Glutamatergic neuron (in vitro differentiated cells): ENCODE measurements at regions not wholly inside any gene's neighbourhood (a gene's known extent, or its start where the extent isn't known, plus 50 kb on each side); places are given as distances from the start of the nearest gene placed in this dataset.

ENCODE experiments used
- DNase-seq: peaks from one replicate; pipeline ENCODE4 v3.0.0; 2022
- H3K27ac Mint-ChIP-seq: one replicate; pipeline ENCODE4 v1.8.0; 2020; ENCODE audit warnings: mild to moderate bottlenecking, mixed read lengths, inconsistent platforms; ENCODE audit not compliant: unreplicated experiment
- H3K27me3 Mint-ChIP-seq: one replicate; pipeline ENCODE4 v1.8.0; 2020; ENCODE audit warnings: mild to moderate bottlenecking, moderate library complexity, mixed read lengths, inconsistent platforms; ENCODE audit not compliant: unreplicated experiment
- H3K36me3 Mint-ChIP-seq: one replicate; pipeline ENCODE4 v1.8.0; 2020; ENCODE audit warnings: mild to moderate bottlenecking, mixed read lengths, inconsistent platforms; ENCODE audit not compliant: unreplicated experiment
- H3K4me1 Mint-ChIP-seq: one replicate; pipeline ENCODE4 v1.8.0; 2020; ENCODE audit warnings: mild to moderate bottlenecking, low read depth, mixed read lengths, inconsistent platforms; ENCODE audit not compliant: unreplicated experiment
- H3K4me3 Mint-ChIP-seq: one replicate; pipeline ENCODE4 v1.8.0; 2020; ENCODE audit warnings: mild to moderate bottlenecking, mixed read lengths, inconsistent platforms; ENCODE audit not compliant: unreplicated experiment
- H3K9me3 Mint-ChIP-seq: one replicate; pipeline ENCODE4 v1.8.0; 2020; ENCODE audit warnings: mild to moderate bottlenecking, moderate library complexity, mixed read lengths, inconsistent platforms; ENCODE audit not compliant: unreplicated experiment
- CTCF ChIP-seq: fragments of 200-600 bp; sonication (generic); IDR thresholded peaks from one replicate; pipeline ENCODE4 v1.5.0; 2021; ENCODE audit not compliant: partially characterized antibody, unreplicated experiment

GRCh38 chr18:46264255-46264654, 160.1 kb downstream of the HAUS1 start:
- Mint-ChIP-seq H3K4me3 (no peak overlapping the region), H3K27me3 (no peaks in the 10 kb centered on the region), H3K27ac (no peak overlapping the region), H3K9me3 (no peaks in the 10 kb centered on the region), H3K36me3 (no peaks in the 10 kb centered on the region), H3K4me1 (no peaks in the 10 kb centered on the region)
- DNase-seq, result no peak
- TF ChIP-seq CTCF, result no peak

DNA sequence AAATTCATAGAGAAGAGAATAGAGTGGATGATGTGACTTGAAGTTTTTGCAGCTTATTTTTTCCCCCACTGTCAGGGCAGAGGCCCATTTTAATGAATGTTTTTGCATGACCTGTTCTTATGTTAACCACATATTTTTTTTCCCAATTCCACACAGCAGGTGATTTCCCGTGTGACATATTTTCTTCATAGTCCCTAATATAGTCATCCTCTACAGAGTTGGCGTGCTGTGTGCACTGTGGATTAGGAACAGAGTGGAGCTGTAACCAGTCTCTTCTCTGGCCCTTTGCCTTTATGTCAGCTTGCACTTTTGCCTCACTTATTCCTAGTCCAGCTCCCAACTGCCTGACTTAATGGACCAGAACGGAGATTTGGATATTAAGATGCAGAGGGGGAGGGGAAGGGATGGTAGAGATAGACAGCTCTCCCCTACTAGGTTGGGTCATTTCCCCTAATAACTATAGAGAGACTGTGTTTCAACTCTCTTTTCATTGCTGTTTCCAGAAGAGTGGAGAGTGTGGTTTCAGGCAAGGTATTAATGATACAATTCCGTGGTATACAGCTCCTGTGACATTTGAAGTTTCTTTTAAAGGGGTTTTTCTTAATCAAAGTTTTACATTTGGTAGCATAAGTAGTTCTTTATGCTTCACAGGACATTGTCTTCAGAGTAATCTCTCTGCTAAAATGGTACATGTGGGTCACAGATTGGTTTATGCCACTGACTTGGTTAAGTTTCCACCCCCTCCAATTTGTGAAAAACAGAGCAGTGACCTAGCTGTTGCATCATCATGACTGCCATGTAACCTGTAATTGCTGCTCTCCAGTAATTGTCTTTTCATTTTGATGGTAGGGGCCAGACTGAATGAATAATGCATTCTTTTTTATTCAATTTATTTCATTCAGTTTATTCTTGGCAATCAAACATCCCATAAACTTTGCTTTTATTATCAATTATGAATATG, 161.3 kb downstream of the HAUS1 start:
- Mint-ChIP-seq H3K27ac (no peak overlapping the region), H3K9me3 (no peaks in the 10 kb centered on the region), H3K4me1 (no peaks in the 10 kb centered on the region), H3K27me3 (no peaks in the 10 kb centered on the region), H3K36me3 (no peaks in the 10 kb centered on the region), H3K4me3 (no peak overlapping the region)
- no peak for DNase-seq
- no peak for TF ChIP-seq CTCF

GRCh38 chr18:46266473-46266872, 162.3 kb downstream of the HAUS1 start:
- Mint-ChIP-seq H3K27me3 (no peaks in the 10 kb centered on the region), H3K4me1 (no peaks in the 10 kb centered on the region), H3K4me3 (no peak overlapping the region), H3K36me3 (no peaks in the 10 kb centered on the region), H3K27ac (no peak overlapping the region), H3K9me3 (no peaks in the 10 kb centered on the region)
- TF ChIP-seq CTCF, result no peak
- no peak for DNase-seq

- Mint-ChIP-seq H3K4me1 (no peaks in the 10 kb centered on the region), H3K4me3 (no peak overlapping the region), H3K9me3 (no peaks in the 10 kb centered on the region), H3K36me3 (no peaks in the 10 kb centered on the region), H3K27me3 (no peaks in the 10 kb centered on the region), H3K27ac (no peak overlapping the region)
- TF ChIP-seq CTCF, result no peak
- DNase-seq, result no peak
These were observed 164.5 kb downstream of the HAUS1 start for GRCh38 chr18:46268671-46269070.

- H3K27ac Mint-ChIP-seq, result no peak overlapping the region
- no peaks in the 10 kb centered on the region for H3K36me3 Mint-ChIP-seq
- H3K4me1 Mint-ChIP-seq, result no peaks in the 10 kb centered on the region
- DNase-seq, result no peak
- TF ChIP-seq CTCF, result no peak
- no peak overlapping the region for H3K4me3 Mint-ChIP-seq
- no peaks in the 10 kb centered on the region for H3K27me3 Mint-ChIP-seq
- no peaks in the 10 kb centered on the region for H3K9me3 Mint-ChIP-seq
These were observed 165.1 kb downstream of the HAUS1 start for GRCh38 chr18:46269275-46269674.
